Esophagus squamous epithelium (tissue), 5 donors: ENCODE measurements at regions not wholly inside any gene's neighbourhood (a gene's known extent, or its start where the extent isn't known, plus 50 kb on each side); places are given as distances from the start of the nearest gene placed in this dataset.

ENCODE experiments used
- DNase-seq: peaks from one replicate; lab custom pipeline; 2025; lab: John Stamatoyannopoulos, UW
- H3K27ac ChIP-seq, 4 donors: fragments of 200-600 bp; sonication (generic); one replicate each; pipeline ENCODE4 v1.5.1; 2016 to 2019; ENCODE audit warnings: mild to moderate bottlenecking in 1 of 4
- H3K27me3 ChIP-seq, 4 donors: fragments of 200-600 bp; sonication (generic); 1 replicate in 3 of 4; 2 replicates in 1 of 4; pipeline versions ENCODE4 v1.5.1 to v1.6.0; 2017 to 2021; ENCODE audit warnings: antibody characterized with exemption in 1 of 4
- H3K36me3 ChIP-seq, 3 donors: fragments of 200-600 bp; sonication (generic); one replicate each; pipeline ENCODE4 v1.5.1; 2016 to 2019
- H3K4me1 ChIP-seq, 3 donors: fragments of 200-600 bp; sonication (generic); one replicate each; pipeline ENCODE4 v1.5.1; 2017 to 2019
- H3K4me3 ChIP-seq, 4 donors: fragments of 200-600 bp; sonication (generic); 1 replicate in 3 of 4; 2 replicates in 1 of 4; pipeline ENCODE4 v1.5.1; 2016 to 2019; ENCODE audit warnings: mild to moderate bottlenecking in 2 of 4, moderate library complexity in 1 of 4
- H3K9me3 ChIP-seq, 3 donors: fragments of 200-600 bp; sonication (generic); one replicate each; pipeline ENCODE4 v1.5.1; 2016 to 2019
- POLR2A ChIP-seq, 4 donors: fragments of 450-650 bp; IDR thresholded peaks; one replicate each; pipeline ENCODE4 v1.6.1; 2017; ENCODE audit warnings: antibody characterized with exemption in 4 of 4, mild to moderate bottlenecking in 4 of 4, moderate library complexity in 3 of 4
- WGBS, 2 donors: methylation state at CpG; one replicate each; pipeline ENCODE4 v1.1.5; 2018; 5-methylcytosine and 5-hydroxymethylcytosine counted together
- intact Hi-C: fragments of 100-400 bp; cut with DNase I; formaldehyde crosslinking; loops from one replicate; pipeline ENCODE4 v1.15.0; 2022
- TF ChIP-seq, protein P1 (sequence below), 6 experiments: fragments of 450-650 bp in 4 of 6; fragments of 200-600 bp in 2 of 6; sonication (generic) in 2 of 6; IDR thresholded peaks; one replicate each; pipeline ENCODE4 v1.5.1; 2016 to 2019; ENCODE audit warnings: antibody characterized with exemption in 6 of 6, mild to moderate bottlenecking in 4 of 6, moderate library complexity in 4 of 6
- donor health status: DM: yes; HTN: yes; CAD: no.

DNA sequence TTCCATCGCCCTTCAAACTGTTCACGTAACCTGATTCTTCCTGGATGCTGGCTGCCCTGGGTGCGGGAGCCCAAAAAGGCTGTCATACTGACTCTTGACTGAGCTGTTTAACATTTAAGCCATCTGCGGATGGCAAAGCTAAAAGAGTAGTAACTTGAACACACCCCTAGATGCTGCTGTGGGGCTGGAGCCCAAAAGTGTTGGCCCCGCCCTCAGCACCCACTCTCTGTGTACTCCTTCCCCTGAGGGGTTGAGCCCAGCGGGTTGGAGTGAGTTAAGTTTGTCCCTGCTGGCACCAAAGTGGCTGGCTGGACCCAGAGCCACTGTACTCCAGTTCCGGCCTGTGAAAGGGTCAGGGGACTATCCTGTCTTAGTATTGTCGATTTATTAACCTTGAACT is 640.6 kb downstream of the PTPRU start:
- TF ChIP-seq POLR2A (IDR thresholded peaks at IDR 0.05) = no peak
- TF ChIP-seq, protein P1, sequence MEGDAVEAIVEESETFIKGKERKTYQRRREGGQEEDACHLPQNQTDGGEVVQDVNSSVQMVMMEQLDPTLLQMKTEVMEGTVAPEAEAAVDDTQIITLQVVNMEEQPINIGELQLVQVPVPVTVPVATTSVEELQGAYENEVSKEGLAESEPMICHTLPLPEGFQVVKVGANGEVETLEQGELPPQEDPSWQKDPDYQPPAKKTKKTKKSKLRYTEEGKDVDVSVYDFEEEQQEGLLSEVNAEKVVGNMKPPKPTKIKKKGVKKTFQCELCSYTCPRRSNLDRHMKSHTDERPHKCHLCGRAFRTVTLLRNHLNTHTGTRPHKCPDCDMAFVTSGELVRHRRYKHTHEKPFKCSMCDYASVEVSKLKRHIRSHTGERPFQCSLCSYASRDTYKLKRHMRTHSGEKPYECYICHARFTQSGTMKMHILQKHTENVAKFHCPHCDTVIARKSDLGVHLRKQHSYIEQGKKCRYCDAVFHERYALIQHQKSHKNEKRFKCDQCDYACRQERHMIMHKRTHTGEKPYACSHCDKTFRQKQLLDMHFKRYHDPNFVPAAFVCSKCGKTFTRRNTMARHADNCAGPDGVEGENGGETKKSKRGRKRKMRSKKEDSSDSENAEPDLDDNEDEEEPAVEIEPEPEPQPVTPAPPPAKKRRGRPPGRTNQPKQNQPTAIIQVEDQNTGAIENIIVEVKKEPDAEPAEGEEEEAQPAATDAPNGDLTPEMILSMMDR (IDR thresholded peaks at IDR 0.05) = no peak
- intact Hi-C loops = no loop called here
- WGBS, 2 donors = 63 to 72% methylated on average over 8 of the region's 8 CpGs
- no peak overlapping the region for H3K27ac ChIP-seq
- no peaks in the 10 kb centered on the region for H3K36me3 ChIP-seq
- DNase-seq = no peak
- no peaks in the 10 kb centered on the region for H3K4me1 ChIP-seq
- peaks cover 0 to 49% (median 0%) of the 10 kb centered on the region in 4 donors for H3K27me3 ChIP-seq
- no peaks in the 10 kb centered on the region for H3K9me3 ChIP-seq
- H3K4me3 ChIP-seq = no peak overlapping the region

DNA sequence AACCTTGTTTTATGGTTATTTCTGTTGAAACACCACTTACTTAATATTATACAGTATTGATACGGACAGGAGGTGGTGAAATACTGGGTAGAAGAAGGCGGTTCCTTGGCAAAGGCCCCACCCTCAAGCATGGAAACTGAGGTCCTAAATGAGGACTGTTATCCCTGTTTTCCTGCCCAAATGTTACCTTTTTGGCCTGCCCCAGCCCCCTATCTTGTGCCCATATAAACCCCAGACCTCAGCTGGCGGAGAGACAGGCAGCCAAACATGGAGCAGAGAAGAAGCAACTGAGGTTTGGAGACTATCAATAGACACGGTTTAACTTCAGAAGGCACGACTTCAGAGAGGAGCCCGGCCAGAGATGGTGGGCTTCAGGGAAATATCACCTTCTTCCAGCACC is 640.1 kb downstream of the PTPRU start:
- Histone ChIP-seq H3K9me3 (no peaks in the 10 kb centered on the region), H3K4me1 (no peaks in the 10 kb centered on the region), H3K27me3 (peaks cover 0 to 53% (median 0%) of the 10 kb centered on the region in 4 donors), H3K36me3 (no peaks in the 10 kb centered on the region), H3K4me3 (no peak overlapping the region), H3K27ac (no peak overlapping the region)
- WGBS, 2 donors = 87 to 91% methylated on average over 6 of the region's 6 CpGs
- no peak for DNase-seq
- TF ChIP-seq, protein P1 (IDR thresholded peaks at IDR 0.05) = no peak
- no peak for TF ChIP-seq POLR2A (IDR thresholded peaks at IDR 0.05)
- intact Hi-C loops = no loop called here

DNA sequence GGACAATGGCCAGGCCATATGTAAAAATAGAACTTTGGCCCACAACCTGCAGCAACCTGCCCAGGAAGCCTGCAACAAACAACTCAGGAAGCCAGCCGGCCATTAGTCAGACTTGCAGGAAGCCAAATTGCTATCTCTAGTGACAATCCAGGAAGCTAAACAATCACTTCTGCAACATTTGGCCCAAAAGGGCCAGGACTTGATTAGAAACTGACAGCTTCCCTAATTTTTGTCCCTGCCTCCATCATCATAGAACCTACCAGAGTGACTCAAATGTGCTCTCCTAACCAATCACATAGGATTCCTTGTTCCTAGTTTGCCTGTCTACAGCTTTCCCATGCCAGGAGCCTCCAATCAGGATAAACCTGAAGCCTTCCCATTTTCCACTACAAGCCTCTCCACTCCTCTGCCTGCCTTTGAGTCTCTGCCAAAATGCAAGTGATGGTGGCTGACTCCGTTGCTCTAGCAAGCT is 639.3 kb downstream of the PTPRU start:
- no peak for TF ChIP-seq POLR2A (IDR thresholded peaks at IDR 0.05)
- TF ChIP-seq, protein P1 (IDR thresholded peaks at IDR 0.05) = no peak
- WGBS, 2 donors = 3 to 6% methylated on average over 2 of the region's 2 CpGs
- no peak for DNase-seq
- H3K4me1 ChIP-seq = no peaks in the 10 kb centered on the region
- peaks cover 0 to 55% (median 0%) of the 10 kb centered on the region in 4 donors for H3K27me3 ChIP-seq
- H3K27ac ChIP-seq = no peak overlapping the region
- intact Hi-C loops = no loop called here
- H3K4me3 ChIP-seq = no peak overlapping the region
- H3K9me3 ChIP-seq = no peaks in the 10 kb centered on the region
- no peaks in the 10 kb centered on the region for H3K36me3 ChIP-seq

DNA sequence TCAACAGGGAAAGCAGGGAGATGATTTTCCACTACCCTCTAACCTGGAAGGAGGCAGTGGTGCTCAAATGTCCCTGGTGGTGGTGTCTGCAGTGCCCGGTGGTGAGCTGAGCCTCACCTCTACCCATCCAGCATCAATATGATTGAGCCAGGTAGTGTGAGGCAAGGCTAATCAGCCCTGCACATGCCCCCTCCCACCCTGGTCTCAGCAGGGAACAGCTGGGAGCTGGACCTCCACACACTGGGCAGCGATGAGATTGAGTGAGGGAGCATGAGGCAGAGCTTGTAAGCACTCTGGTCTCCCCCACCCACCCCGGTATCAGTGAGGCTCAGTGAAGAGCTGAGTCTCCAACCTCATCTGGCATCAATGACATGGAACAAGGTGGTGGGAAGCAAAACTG is 634.3 kb downstream of the PTPRU start:
- no peak for DNase-seq
- WGBS, 2 donors = 100% methylated on average over 1 of the region's 3 CpGs; no CpG with 5 or more reads in 1 of the 2 donors

DNA sequence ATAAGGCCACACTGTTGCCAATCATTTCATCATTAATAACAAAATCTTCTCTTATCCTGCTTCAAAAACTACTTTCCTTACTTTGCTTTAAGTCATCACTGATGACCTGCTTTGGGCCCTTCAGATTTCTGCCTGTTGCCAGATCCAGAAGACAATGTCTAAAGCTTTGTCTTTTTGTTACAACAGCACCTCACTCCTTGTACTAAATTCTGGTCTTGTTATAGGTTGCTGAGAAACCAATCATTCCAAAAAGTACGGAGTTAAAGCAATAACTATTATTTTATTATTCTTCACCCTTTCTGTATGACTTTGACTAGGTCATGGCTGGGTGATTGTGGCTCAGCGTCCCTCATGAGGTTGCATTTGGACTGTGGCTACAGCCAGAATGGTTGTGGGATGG is 633.5 kb downstream of the PTPRU start:
- Histone ChIP-seq H3K4me3 (no peak overlapping the region), H3K4me1 (no peaks in the 10 kb centered on the region), H3K27ac (no peak overlapping the region), H3K27me3 (peaks cover 0 to 65% (median 1%) of the 10 kb centered on the region in 4 donors), H3K9me3 (no peaks in the 10 kb centered on the region), H3K36me3 (no peaks in the 10 kb centered on the region)
- no peak for DNase-seq
- intact Hi-C loops = no loop called here
- TF ChIP-seq, protein P1 (IDR thresholded peaks at IDR 0.05) = no peak
- no peak for TF ChIP-seq POLR2A (IDR thresholded peaks at IDR 0.05)
- WGBS, 2 donors = 24 to 79% methylated on average over 2 of the region's 2 CpGs

More for the DNA sequence above, 634.3 kb downstream of the PTPRU start:
- H3K27me3 ChIP-seq = peaks cover 0 to 57% (median under 1%) of the 10 kb centered on the region in 4 donors
- TF ChIP-seq, protein P1 (IDR thresholded peaks at IDR 0.05) = no peak
- TF ChIP-seq POLR2A (IDR thresholded peaks at IDR 0.05) = no peak
- intact Hi-C loops = no loop called here
- no peak overlapping the region for H3K27ac ChIP-seq
- no peaks in the 10 kb centered on the region for H3K4me1 ChIP-seq
- no peak overlapping the region for H3K4me3 ChIP-seq
- H3K9me3 ChIP-seq = no peaks in the 10 kb centered on the region
- H3K36me3 ChIP-seq = no peaks in the 10 kb centered on the region
